Ishikawa (cell line): ENCODE measurements at regions not wholly inside any gene's neighbourhood (a gene's known extent, or its start where the extent isn't known, plus 50 kb on each side); places are given as distances from the start of the nearest gene placed in this dataset.

Experiments used
- CEBPB ChIP-seq: IDR thresholded peaks from 2 replicates; pipeline ENCODE4 v1.6.1; 2012
- CREB1 ChIP-seq: IDR thresholded peaks from 2 replicates; pipeline ENCODE4 v1.6.1; 2012; ENCODE audit warnings: low read depth
- FOXM1 ChIP-seq: IDR thresholded peaks from 2 replicates; pipeline ENCODE4 v1.6.1; 2012; ENCODE audit warnings: low read depth, borderline replicate concordance
- MAX ChIP-seq: IDR thresholded peaks from 2 replicates; pipeline ENCODE4 v1.6.1; 2012
- NFIC ChIP-seq: IDR thresholded peaks from 2 replicates; pipeline ENCODE4 v1.6.1; 2012
- RAD21 ChIP-seq: IDR thresholded peaks from 2 replicates; pipeline ENCODE4 v1.6.1; 2012; ENCODE audit warnings: low read depth
- REST ChIP-seq: IDR thresholded peaks from 2 replicates; pipeline ENCODE4 v1.6.1; 2012; ENCODE audit warnings: low read depth, mild to moderate bottlenecking
- YY1 ChIP-seq: IDR thresholded peaks from 2 replicates; pipeline ENCODE4 v1.6.1; 2012; ENCODE audit warnings: low read depth
- TF ChIP-seq, protein P1 (sequence below): IDR thresholded peaks from 2 replicates; pipeline ENCODE4 v1.6.1; 2012

GRCh38 chrX:10685923-10686595, 65.7 kb upstream of the MID1 start:
- TF ChIP-seq REST (no peak), MAX (no peak), CREB1 (no peak), NFIC (no peak), RAD21 (no peak), CEBPB (no peak), YY1 (no peak), FOXM1 (no peak)
- TF ChIP-seq, protein P1, sequence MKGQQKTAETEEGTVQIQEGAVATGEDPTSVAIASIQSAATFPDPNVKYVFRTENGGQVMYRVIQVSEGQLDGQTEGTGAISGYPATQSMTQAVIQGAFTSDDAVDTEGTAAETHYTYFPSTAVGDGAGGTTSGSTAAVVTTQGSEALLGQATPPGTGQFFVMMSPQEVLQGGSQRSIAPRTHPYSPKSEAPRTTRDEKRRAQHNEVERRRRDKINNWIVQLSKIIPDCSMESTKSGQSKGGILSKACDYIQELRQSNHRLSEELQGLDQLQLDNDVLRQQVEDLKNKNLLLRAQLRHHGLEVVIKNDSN = no peak
